Vagina (tissue), 2 donors: ENCODE measurements at regions not wholly inside any gene's neighbourhood (a gene's known extent, or its start where the extent isn't known, plus 50 kb on each side); places are given as distances from the start of the nearest gene placed in this dataset.

Experiments
- DNase-seq, 2 donors: peaks; one replicate each; pipeline ENCODE4 v3.0.0-alpha.2; 2017; ENCODE audit errors: extremely low spot score in 2 of 2
- H3K27ac ChIP-seq: fragments of 200-600 bp; sonication (generic); one replicate; pipeline ENCODE4 v1.5.1; 2019
- H3K27me3 ChIP-seq: fragments of 200-600 bp; sonication (generic); one replicate; pipeline ENCODE4 v1.5.1; 2019
- H3K36me3 ChIP-seq, 2 donors: fragments of 200-600 bp; sonication (generic); one replicate each; pipeline ENCODE4 v1.5.1; 2017 to 2019
- H3K4me1 ChIP-seq: fragments of 200-600 bp; sonication (generic); one replicate; pipeline ENCODE4 v1.5.1; 2019
- H3K4me3 ChIP-seq, 2 donors: fragments of 200-600 bp; sonication (generic); 1 replicate in 1 of 2; 2 replicates in 1 of 2; pipeline ENCODE4 v1.5.1; 2016 to 2019
- H3K9me3 ChIP-seq: fragments of 200-600 bp; sonication (generic); one replicate; pipeline ENCODE4 v1.5.1; 2019
- CTCF ChIP-seq, 3 experiments: fragments of 450-650 bp in 2 of 3; fragments of 200-600 bp in 1 of 3; sonication (generic) in 1 of 3; IDR thresholded peaks; one replicate each; pipeline ENCODE4 v1.5.1; 2017 to 2019; ENCODE audit warnings: antibody characterized with exemption in 3 of 3, mild to moderate bottlenecking in 2 of 3, moderate library complexity in 2 of 3
- POLR2A ChIP-seq, 2 donors: fragments of 450-650 bp; IDR thresholded peaks; one replicate each; pipeline ENCODE4 v1.6.1; 2017; ENCODE audit warnings: antibody characterized with exemption in 2 of 2, mild to moderate bottlenecking in 2 of 2, moderate library complexity in 2 of 2
- POLR2AphosphoS5 ChIP-seq, 2 donors: sonication (generic); formaldehyde crosslinking; IDR thresholded peaks; one replicate each; pipeline ENCODE4 v1.9.0; 2017; ENCODE audit warnings: antibody characterized with exemption in 2 of 2, mild to moderate bottlenecking in 2 of 2, low read depth in 1 of 2; ENCODE audit not compliant: insufficient read depth in 1 of 2
- intact Hi-C: fragments of 100-400 bp; cut with DNase I; formaldehyde crosslinking; loops from one replicate; pipeline ENCODE4 v1.15.1; 2023

GRCh38 chr1:200302921-200303290, 106.9 kb downstream of the ZNF281 start:
- H3K4me1 ChIP-seq: peaks cover 4% of the 10 kb centered on the region
- DNase-seq: no peak
- no peaks in the 10 kb centered on the region for H3K27me3 ChIP-seq
- peak overlapping the region; percentile 48 to 53 for H3K4me3 ChIP-seq
- TF ChIP-seq POLR2AphosphoS5 (IDR thresholded peaks at IDR 0.05; ENCODE audit: insufficient read depth in 1 of 2, low read depth in 1 of 2): no peak
- no peak for TF ChIP-seq CTCF (IDR thresholded peaks at IDR 0.05)
- intact Hi-C loops: no loop called here
- no peaks in the 10 kb centered on the region for H3K9me3 ChIP-seq
- H3K27ac ChIP-seq: no peak overlapping the region
- no peaks in the 10 kb centered on the region for H3K36me3 ChIP-seq

- no peaks in the 10 kb centered on the region for H3K27me3 ChIP-seq
- peaks cover 4% of the 10 kb centered on the region for H3K4me1 ChIP-seq
- no peaks in the 10 kb centered on the region for H3K36me3 ChIP-seq
- intact Hi-C loops: no loop called here
- peak overlapping the region; percentile 48 to 53 for H3K4me3 ChIP-seq
- no peak for DNase-seq
- no peaks in the 10 kb centered on the region for H3K9me3 ChIP-seq
- H3K27ac ChIP-seq: no peak overlapping the region
- TF ChIP-seq CTCF (IDR thresholded peaks at IDR 0.05): no peak
- no peak for TF ChIP-seq POLR2A (IDR thresholded peaks at IDR 0.05)
- TF ChIP-seq POLR2AphosphoS5 (IDR thresholded peaks at IDR 0.05; ENCODE audit: insufficient read depth in 1 of 2, low read depth in 1 of 2): no peak
Observed at GRCh38 chr1:200302192-200302920, 107.5 kb downstream of the ZNF281 start.

- TF ChIP-seq POLR2AphosphoS5 (IDR thresholded peaks at IDR 0.05; ENCODE audit: insufficient read depth in 1 of 2, low read depth in 1 of 2): no peak
- no peak for TF ChIP-seq POLR2A (IDR thresholded peaks at IDR 0.05)
- TF ChIP-seq CTCF (IDR thresholded peaks at IDR 0.05): no peak
- intact Hi-C loops: no loop called here
- DNase-seq: no peak
- Histone ChIP-seq H3K27me3 (no peaks in the 10 kb centered on the region), H3K9me3 (no peaks in the 10 kb centered on the region), H3K27ac (no peak overlapping the region), H3K4me3 (no peak overlapping the region), H3K36me3 (no peaks in the 10 kb centered on the region), H3K4me1 (peaks cover 4% of the 10 kb centered on the region)
Observed at GRCh38 chr1:200301152-200301551, 108.7 kb downstream of the ZNF281 start.

GRCh38 chr1:200299571-200299970, 110.3 kb downstream of the ZNF281 start:
- no peak overlapping the region for H3K4me3 ChIP-seq
- no peak for TF ChIP-seq POLR2AphosphoS5 (IDR thresholded peaks at IDR 0.05; ENCODE audit: insufficient read depth in 1 of 2, low read depth in 1 of 2)
- no peak for TF ChIP-seq POLR2A (IDR thresholded peaks at IDR 0.05)
- no peak for TF ChIP-seq CTCF (IDR thresholded peaks at IDR 0.05)
- H3K36me3 ChIP-seq: no peaks in the 10 kb centered on the region
- no peak for DNase-seq
- intact Hi-C loops: no loop called here
- H3K27ac ChIP-seq: no peak overlapping the region
- no peaks in the 10 kb centered on the region for H3K9me3 ChIP-seq
- peaks cover 4% of the 10 kb centered on the region for H3K4me1 ChIP-seq
- H3K27me3 ChIP-seq: no peaks in the 10 kb centered on the region

- peaks cover 4% of the 10 kb centered on the region for H3K4me1 ChIP-seq
- H3K27me3 ChIP-seq: no peaks in the 10 kb centered on the region
- DNase-seq: no peak
- intact Hi-C loops: no loop called here
- TF ChIP-seq CTCF (IDR thresholded peaks at IDR 0.05): no peak
- TF ChIP-seq POLR2A (IDR thresholded peaks at IDR 0.05): no peak
- no peak for TF ChIP-seq POLR2AphosphoS5 (IDR thresholded peaks at IDR 0.05; ENCODE audit: insufficient read depth in 1 of 2, low read depth in 1 of 2)
- H3K4me3 ChIP-seq: no peak overlapping the region
- H3K27ac ChIP-seq: no peak overlapping the region
- H3K9me3 ChIP-seq: no peaks in the 10 kb centered on the region
- no peaks in the 10 kb centered on the region for H3K36me3 ChIP-seq
Observed at GRCh38 chr1:200298242-200298641, 111.6 kb downstream of the ZNF281 start.
